GM23248 (cell line): ENCODE measurements at regions not wholly inside any gene's neighbourhood (a gene's known extent, or its start where the extent isn't known, plus 50 kb on each side); places are given as distances from the start of the nearest gene placed in this dataset.
A peak's percentile ranks its signal among the peaks of the same experiment; 100 is the strongest.

ENCODE experiments used
- DNase-seq: peaks from one replicate; pipeline ENCODE4 v3.0.0-alpha.2; 2015
- H2AFZ ChIP-seq: fragments of 200-600 bp; sonication (generic); 2 replicates; pipeline ENCODE4 v1.6.1; 2016; ENCODE audit warnings: antibody characterized with exemption
- H3F3A ChIP-seq: fragments of 200-600 bp; sonication (generic); 2 replicates; pipeline ENCODE4 v1.6.1; 2016; ENCODE audit warnings: mild to moderate bottlenecking, antibody characterized with exemption, mixed run types; ENCODE audit not compliant: insufficient read depth
- H3K27ac ChIP-seq: fragments of 200-600 bp; sonication (generic); 2 replicates; pipeline ENCODE4 v1.5.1; 2016; ENCODE audit warnings: mild to moderate bottlenecking
- H3K27me3 ChIP-seq: fragments of 200-600 bp; sonication (generic); replicated peaks from 2 replicates; pipeline ENCODE4 v1.6.1; 2016; ENCODE audit warnings: mild to moderate bottlenecking; ENCODE audit not compliant: insufficient read depth
- H3K36me3 ChIP-seq: fragments of 200-600 bp; sonication (generic); 2 replicates; pipeline ENCODE4 v1.6.1; 2016; ENCODE audit warnings: low read depth, mild to moderate bottlenecking
- H3K4me1 ChIP-seq: fragments of 200-600 bp; sonication (generic); 2 replicates; pipeline ENCODE4 v1.6.1; 2016; ENCODE audit warnings: mild to moderate bottlenecking; ENCODE audit not compliant: insufficient read depth
- H3K4me2 ChIP-seq: fragments of 200-600 bp; sonication (generic); one replicate; pipeline ENCODE4 v1.6.1; 2016; ENCODE audit warnings: mild to moderate bottlenecking; ENCODE audit not compliant: unreplicated experiment
- H3K4me3 ChIP-seq: fragments of 200-600 bp; sonication (generic); 2 replicates; pipeline ENCODE4 v1.5.1; 2016; ENCODE audit warnings: mild to moderate bottlenecking
- H3K79me2 ChIP-seq: fragments of 200-600 bp; sonication (generic); 2 replicates; pipeline ENCODE4 v1.6.1; 2016; ENCODE audit warnings: mild to moderate bottlenecking; ENCODE audit not compliant: insufficient read depth
- H3K9ac ChIP-seq: fragments of 200-600 bp; sonication (generic); 2 replicates; pipeline ENCODE4 v1.6.1; 2016; ENCODE audit warnings: mild to moderate bottlenecking
- H3K9me2 ChIP-seq: fragments of 200-600 bp; sonication (generic); 2 replicates; pipeline ENCODE4 v1.6.1; 2016; ENCODE audit warnings: mixed run types, mild to moderate bottlenecking, moderate library complexity; ENCODE audit not compliant: insufficient read depth
- H3K9me3 ChIP-seq: fragments of 200-600 bp; sonication (generic); one replicate; pipeline ENCODE4 v1.6.1; 2017; ENCODE audit warnings: low read depth
- H4K20me1 ChIP-seq: fragments of 200-600 bp; sonication (generic); 2 replicates; pipeline ENCODE4 v1.6.0; 2016; ENCODE audit not compliant: insufficient read depth
- EZH2 ChIP-seq: fragments of 200-600 bp; sonication (generic); IDR thresholded peaks from 2 replicates; pipeline ENCODE4 v1.6.1; 2018; ENCODE audit warnings: antibody characterized with exemption, mild to moderate bottlenecking; ENCODE audit not compliant: insufficient read depth, poor library complexity, severe bottlenecking
- EZH2phosphoT487 ChIP-seq: fragments of 200-600 bp; sonication (generic); IDR thresholded peaks from 2 replicates; pipeline ENCODE4 v1.6.1; 2018; ENCODE audit warnings: antibody characterized with exemption, moderate library complexity, mild to moderate bottlenecking, low read depth; ENCODE audit not compliant: insufficient read depth
- WGBS, 2 experiments: methylation state at CpG; one replicate each; pipeline ENCODE4 v1.1.6; 2015 to 2017; ENCODE audit warnings: low lambda C conversion rate in 2 of 2, low coverage in 1 of 2; ENCODE audit errors: missing lambda C conversion rate in 2 of 2; 5-methylcytosine and 5-hydroxymethylcytosine counted together
- in situ Hi-C: fragments of 300-500 bp; cut with MboI; formaldehyde crosslinking; loops from 2 replicates; pipeline ENCODE4 v1.15.0; 2020

- no peak for TF ChIP-seq EZH2phosphoT487
- Histone ChIP-seq H3K9ac (no peak overlapping the region), H2AFZ (no peak overlapping the region), H3F3A (no peaks in the 10 kb centered on the region), H4K20me1 (no peaks in the 10 kb centered on the region), H3K27me3 (no peaks in the 10 kb centered on the region), H3K4me1 (peaks cover 15% of the 10 kb centered on the region), H3K27ac (no peak overlapping the region), H3K79me2 (no peaks in the 10 kb centered on the region), H3K4me3 (no peak overlapping the region), H3K4me2 (no peak overlapping the region), H3K9me2 (no peaks in the 10 kb centered on the region), H3K9me3 (no peaks in the 10 kb centered on the region), H3K36me3 (no peaks in the 10 kb centered on the region)
- in situ Hi-C loops: no loop called here
- 73 to 79% methylated on average over 7 of the region's 7 CpGs for WGBS, 2 experiments
- DNase-seq: peak; percentile 27
These were observed 448.7 kb upstream of the HNRNPA3 start for GRCh38 chr2:176763851-176764404.

GRCh38 chr2:176764921-176765320, 447.7 kb upstream of the HNRNPA3 start:
- Histone ChIP-seq H3K9ac (no peak overlapping the region), H3K4me2 (no peak overlapping the region), H3K79me2 (no peaks in the 10 kb centered on the region), H3K27me3 (no peaks in the 10 kb centered on the region), H3K4me3 (no peak overlapping the region), H3K9me2 (no peaks in the 10 kb centered on the region), H4K20me1 (no peaks in the 10 kb centered on the region), H3K9me3 (no peaks in the 10 kb centered on the region), H2AFZ (no peak overlapping the region), H3F3A (no peaks in the 10 kb centered on the region), H3K27ac (no peak overlapping the region), H3K36me3 (no peaks in the 10 kb centered on the region), H3K4me1 (peaks cover 15% of the 10 kb centered on the region)
- 87 to 89% methylated on average over 6 of the region's 6 CpGs for WGBS, 2 experiments
- in situ Hi-C loops: no loop called here
- TF ChIP-seq EZH2phosphoT487 (no peak), EZH2 (no peak)
- DNase-seq: no peak

- in situ Hi-C loops: no loop called here
- TF ChIP-seq EZH2phosphoT487 (no peak), EZH2 (no peak)
- no peaks in the 10 kb centered on the region for H3F3A ChIP-seq
- no peaks in the 10 kb centered on the region for H3K36me3 ChIP-seq
- H3K4me1 ChIP-seq: peaks cover 15% of the 10 kb centered on the region
- no peak overlapping the region for H3K4me2 ChIP-seq
- H3K4me3 ChIP-seq: no peak overlapping the region
- no peak overlapping the region for H3K9ac ChIP-seq
- no peaks in the 10 kb centered on the region for H3K27me3 ChIP-seq
- no peaks in the 10 kb centered on the region for H4K20me1 ChIP-seq
- no peak overlapping the region for H3K27ac ChIP-seq
- H3K79me2 ChIP-seq: no peaks in the 10 kb centered on the region
- H2AFZ ChIP-seq: no peak overlapping the region
- no peaks in the 10 kb centered on the region for H3K9me3 ChIP-seq
- H3K9me2 ChIP-seq: no peaks in the 10 kb centered on the region
- no peak for DNase-seq
- 89% methylated on average over 9 of the region's 9 CpGs for WGBS, 2 experiments
These were observed 446.6 kb upstream of the HNRNPA3 start for GRCh38 chr2:176766005-176766404.

- TF ChIP-seq EZH2phosphoT487 (no peak), EZH2 (no peak)
- H3K27ac ChIP-seq: no peak overlapping the region
- H3F3A ChIP-seq: no peaks in the 10 kb centered on the region
- H3K9me2 ChIP-seq: no peaks in the 10 kb centered on the region
- no peak overlapping the region for H3K4me2 ChIP-seq
- no peaks in the 10 kb centered on the region for H3K36me3 ChIP-seq
- no peak overlapping the region for H3K9ac ChIP-seq
- no peaks in the 10 kb centered on the region for H3K9me3 ChIP-seq
- no peaks in the 10 kb centered on the region for H4K20me1 ChIP-seq
- H2AFZ ChIP-seq: no peak overlapping the region
- DNase-seq: no peak
- H3K27me3 ChIP-seq: no peaks in the 10 kb centered on the region
- no peaks in the 10 kb centered on the region for H3K79me2 ChIP-seq
- WGBS, 2 experiments: 0 to 15% methylated on average over 1 of the region's 1 CpG
- peaks cover 6% of the 10 kb centered on the region for H3K4me1 ChIP-seq
- in situ Hi-C loops: no loop called here
- H3K4me3 ChIP-seq: no peak overlapping the region
These were observed 444.4 kb upstream of the HNRNPA3 start for GRCh38 chr2:176768185-176768584.

- no peaks in the 10 kb centered on the region for H3K4me1 ChIP-seq
- H3K4me3 ChIP-seq: no peak overlapping the region
- DNase-seq: no peak
- H2AFZ ChIP-seq: no peak overlapping the region
- H3K9ac ChIP-seq: no peak overlapping the region
- H3K36me3 ChIP-seq: no peaks in the 10 kb centered on the region
- no peaks in the 10 kb centered on the region for H3K9me2 ChIP-seq
- H4K20me1 ChIP-seq: no peaks in the 10 kb centered on the region
- no peaks in the 10 kb centered on the region for H3K79me2 ChIP-seq
- in situ Hi-C loops: no loop called here
- no peaks in the 10 kb centered on the region for H3F3A ChIP-seq
- H3K27ac ChIP-seq: no peak overlapping the region
- no peaks in the 10 kb centered on the region for H3K27me3 ChIP-seq
- 66 to 68% methylated on average over 3 of the region's 3 CpGs for WGBS, 2 experiments
- TF ChIP-seq EZH2 (no peak), EZH2phosphoT487 (no peak)
- no peaks in the 10 kb centered on the region for H3K9me3 ChIP-seq
- H3K4me2 ChIP-seq: no peak overlapping the region
These were observed 443.6 kb upstream of the HNRNPA3 start for GRCh38 chr2:176769021-176769420.
